Heart left ventricle (tissue), 16 donors: ENCODE measurements at regions not wholly inside any gene's neighbourhood (a gene's known extent, or its start where the extent isn't known, plus 50 kb on each side); places are given as distances from the start of the nearest gene placed in this dataset.

Experiments
- ATAC-seq, 4 donors: fragments of 200-7000 bp; cut with Tn5 transposase; one replicate each; pipeline ENCODE4 v1.9.1; 2020 to 2022; ENCODE audit warnings: moderate library complexity in 4 of 4, mild to moderate bottlenecking in 3 of 4, moderate number of reproducible peaks in 1 of 4
- DNase-seq, 5 donors: peaks; one replicate each; pipeline ENCODE4 v3.0.0-alpha.2; 2020
- H3K27ac ChIP-seq, 12 donors: fragments of 200-600 bp; sonication (generic) in 4 of 12; one replicate each; pipeline versions ENCODE4 v1.5.0 to v1.8.0; 2016 to 2022; ENCODE audit warnings: mild to moderate bottlenecking in 2 of 12
- H3K27me3 ChIP-seq, 9 donors: fragments of 200-600 bp; sonication (generic) in 2 of 9; one replicate each; pipeline versions ENCODE4 v1.5.1 to v1.8.0; 2016 to 2022; ENCODE audit warnings: mild to moderate bottlenecking in 3 of 9
- H3K36me3 ChIP-seq, 9 donors: fragments of 200-600 bp; sonication (generic) in 2 of 9; one replicate each; pipeline versions ENCODE4 v1.5.0 to v1.8.0; 2018 to 2022; ENCODE audit warnings: mild to moderate bottlenecking in 2 of 9
- H3K4me1 ChIP-seq, 12 donors: fragments of 200-600 bp; sonication (generic) in 4 of 12; one replicate each; pipeline versions ENCODE4 v1.5.0 to v1.8.0; 2016 to 2022; ENCODE audit warnings: mild to moderate bottlenecking in 3 of 12
- H3K4me3 ChIP-seq, 12 donors: fragments of 200-600 bp; sonication (generic) in 4 of 12; one replicate each; pipeline versions ENCODE4 v1.5.0 to v1.8.0; 2017 to 2022; ENCODE audit warnings: mild to moderate bottlenecking in 9 of 12, moderate library complexity in 4 of 12
- H3K9me3 ChIP-seq, 12 donors: fragments of 200-600 bp; sonication (generic) in 4 of 12; one replicate each; pipeline versions ENCODE4 v1.5.0 to v1.8.0; 2016 to 2022; ENCODE audit warnings: mild to moderate bottlenecking in 1 of 12
- CTCF ChIP-seq, 12 donors: fragments of 200-600 bp; sonication (generic) in 4 of 12; IDR thresholded peaks; one replicate each; pipeline versions ENCODE4 v1.5.0 to v1.8.0; 2018 to 2022; ENCODE audit warnings: antibody characterized with exemption in 12 of 12, mild to moderate bottlenecking in 5 of 12
- POLR2A ChIP-seq, 2 donors: fragments of 450-650 bp; IDR thresholded peaks; one replicate each; pipeline ENCODE4 v1.6.1; 2017; ENCODE audit warnings: antibody characterized with exemption in 2 of 2, mild to moderate bottlenecking in 2 of 2, moderate library complexity in 2 of 2
- WGBS, 4 donors: extraction: QIAGEN DNeasy Blood & Tissue Kit in 2 of 4; methylation state at CpG; one replicate each; pipeline versions ENCODE4 v1.1.5 to v1.1.7; 2013 to 2018; 5-methylcytosine and 5-hydroxymethylcytosine counted together
- intact Hi-C, 10 donors: fragments of 100-400 bp; cut with DNase I; formaldehyde crosslinking; loops; one replicate each; pipeline versions ENCODE4 v1.11.1 to v1.14.2; 2022
- donor health status: ischemic (EF 13 %, LVEDD 7.1; RV severe dilation, severe dysfunction).
- donor health status: healthy with polysubstance abuse.
- donor health status: DM: no; HTN: yes; CAD: no.
- donor health status: DM: no; HTN: no; CAD: no.
- donor health status: ischemic (EF 25% LVEDD 6.9; RV normal size, moderate dysfunction).
- donor health status: ischemic (EF 25% LVEDD 5.7; RV mildly dilated, moderate dysfunction).
- donor health status: healthy.
- donor health status: DM: yes; HTN: yes; CAD: no.
- donor health status: ischemic (EF 35%, LVEDD 5.7; RV mildly dilated, moderate dysfunction).
- donor health status: nonischemic (EF 11% LVEDD 7.7; RV severe dilation, severe dysfunction).
- donor health status: DM: yes; HTN: yes; CAD: no.
- donor health status: PGD.
- donor health status: ischemic (EF 29% LVEDD 5.4; RV normal size, mild dysfunction).
- donor health status: nonischemic (EF 23%, LVEDD 6.1; RV moderate dilation, normal function).

- Histone ChIP-seq H3K27me3 (no peaks in the 10 kb centered on the region), H3K27ac (no peak overlapping the region), H3K36me3 (no peaks in the 10 kb centered on the region), H3K9me3 (no peaks in the 10 kb centered on the region), H3K4me3 (no peak overlapping the region), H3K4me1 (peaks cover 0 to 12% (median 0%) of the 10 kb centered on the region in 12 donors)
- intact Hi-C loops = no loop called here
- 79 to 88% (median 86%) methylated on average over 5 of the region's 5 CpGs for WGBS, 4 donors
- DNase-seq (no peak), ATAC-seq (no peak)
- TF ChIP-seq POLR2A (IDR thresholded peaks at IDR 0.05) (no peak), CTCF (IDR thresholded peaks at IDR 0.05) (no peak)
Measured at GRCh38 chr1:116258668-116259419, 114.2 kb upstream of the ATP1A1 start.

DNA sequence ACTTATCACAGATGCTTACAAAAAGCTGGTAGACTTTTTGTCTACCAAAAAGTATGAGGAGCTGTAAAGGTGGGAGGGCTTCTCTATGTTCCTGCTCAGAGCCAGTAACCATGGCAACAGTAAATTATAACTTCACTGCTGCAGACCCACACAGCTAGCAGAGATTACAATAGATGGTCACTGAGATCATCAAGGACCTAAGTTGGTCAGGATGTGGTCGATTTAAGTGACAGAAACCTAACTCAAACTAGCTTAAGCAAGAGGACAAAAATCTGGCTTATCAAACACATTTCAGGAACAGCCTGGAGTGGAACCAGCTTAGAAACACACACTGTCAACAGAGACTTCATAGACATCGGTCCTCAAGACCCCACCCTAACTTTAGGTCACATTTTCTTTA is 113.4 kb upstream of the ATP1A1 start:
- intact Hi-C loops = no loop called here
- TF ChIP-seq CTCF (IDR thresholded peaks at IDR 0.05) (no peak), POLR2A (IDR thresholded peaks at IDR 0.05) (no peak)
- Histone ChIP-seq H3K4me1 (peaks cover 0 to 12% (median 0%) of the 10 kb centered on the region in 12 donors), H3K36me3 (no peaks in the 10 kb centered on the region), H3K4me3 (no peak overlapping the region), H3K27me3 (no peaks in the 10 kb centered on the region), H3K27ac (no peak overlapping the region), H3K9me3 (no peaks in the 10 kb centered on the region)
- 55 to 74% (median 67%) methylated on average over 2 of the region's 2 CpGs for WGBS, 4 donors
- ATAC-seq (no peak), DNase-seq (no peak)

- TF ChIP-seq POLR2A (IDR thresholded peaks at IDR 0.05) (no peak), CTCF (IDR thresholded peaks at IDR 0.05) (no peak)
- Histone ChIP-seq H3K4me3 (no peak overlapping the region), H3K9me3 (no peaks in the 10 kb centered on the region), H3K4me1 (peaks cover 0 to 10% (median 0%) of the 10 kb centered on the region in 12 donors), H3K36me3 (no peaks in the 10 kb centered on the region), H3K27ac (no peak overlapping the region), H3K27me3 (no peaks in the 10 kb centered on the region)
- ATAC-seq (no peak), DNase-seq (no peak)
- intact Hi-C loops = no loop called here
- 81 to 90% (median 86%) methylated on average over 1 of the region's 1 CpG for WGBS, 4 donors
Measured at GRCh38 chr1:116260115-116260514, 112.9 kb upstream of the ATP1A1 start.

DNA sequence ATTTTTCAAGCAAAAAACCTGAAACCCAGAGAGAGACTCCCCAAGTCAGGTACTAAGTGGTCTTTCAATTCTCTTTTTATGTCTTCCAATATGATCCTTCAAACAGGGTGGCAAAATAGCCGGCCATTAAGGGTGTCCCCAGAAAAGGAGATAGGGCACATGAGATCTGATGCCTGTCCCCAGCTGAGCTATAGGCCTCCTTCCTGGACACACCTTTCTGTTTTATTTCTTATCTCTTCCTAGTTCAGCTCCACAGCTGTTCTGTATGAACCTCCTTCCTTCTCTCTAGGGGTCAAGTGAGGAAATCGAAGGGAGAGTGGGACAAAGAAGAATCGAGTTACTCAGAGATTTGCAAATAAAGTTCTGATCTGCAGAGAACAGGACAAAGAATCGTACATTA is 112.4 kb upstream of the ATP1A1 start:
- no peak for ATAC-seq

More for the DNA sequence above, 112.4 kb upstream of the ATP1A1 start:
- Histone ChIP-seq H3K27ac (no peak overlapping the region), H3K36me3 (no peaks in the 10 kb centered on the region), H3K9me3 (no peaks in the 10 kb centered on the region), H3K27me3 (no peaks in the 10 kb centered on the region), H3K4me3 (no peak overlapping the region), H3K4me1 (peaks cover 0 to 5% (median 0%) of the 10 kb centered on the region in 12 donors)
- WGBS, 4 donors = 60 to 71% (median 63%) methylated on average over 4 of the region's 4 CpGs
- TF ChIP-seq POLR2A (IDR thresholded peaks at IDR 0.05) (no peak), CTCF (IDR thresholded peaks at IDR 0.05) (no peak)
- no peak for DNase-seq
- intact Hi-C loops = no loop called here
